PC-3 (cell line): ENCODE measurements at regions not wholly inside any gene's neighbourhood (a gene's known extent, or its start where the extent isn't known, plus 50 kb on each side); places are given as distances from the start of the nearest gene placed in this dataset.

Experiments used
- CTCF ChIP-seq: fragments of 300-600 bp; sonication (generic); conservative IDR thresholded peaks from 2 replicates; pipeline ENCODE4 v1.5.1; 2017; ENCODE audit warnings: antibody characterized with exemption, low read depth, mild to moderate bottlenecking, low read length
- EZH2 ChIP-seq: fragments of 300-600 bp; sonication (generic); IDR thresholded peaks from one replicate; pipeline ENCODE4 v1.6.1; 2017; ENCODE audit warnings: antibody characterized with exemption, mild to moderate bottlenecking, low read length; ENCODE audit not compliant: unreplicated experiment
- EZH2phosphoT487 ChIP-seq: fragments of 300-600 bp; sonication (generic); IDR thresholded peaks from 2 replicates; pipeline ENCODE4 v1.6.1; 2018; ENCODE audit warnings: mild to moderate bottlenecking, antibody characterized with exemption, low read length, borderline replicate concordance

DNA sequence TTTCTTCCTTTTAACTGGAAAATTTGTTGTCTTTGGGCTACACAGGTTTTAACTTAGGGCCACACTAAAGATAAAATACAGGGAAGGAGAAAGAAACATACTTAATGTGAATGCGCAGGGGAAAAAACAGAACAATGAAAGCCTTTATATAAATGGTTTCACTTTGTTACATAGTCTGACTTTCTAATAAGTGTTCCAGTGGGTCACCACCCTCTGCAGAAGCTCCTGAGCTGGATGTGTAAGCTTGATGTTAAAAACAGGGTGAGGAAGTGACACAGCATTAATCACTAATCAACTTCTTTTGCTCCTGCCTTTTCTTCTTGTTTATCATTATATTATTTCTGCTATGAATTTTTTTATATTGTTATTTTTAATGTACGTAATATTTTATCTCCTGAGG lies 445.6 kb upstream of the CA10 start:
- TF ChIP-seq CTCF, result no peak
- TF ChIP-seq EZH2, result no peak
- no peak for TF ChIP-seq EZH2phosphoT487
